Fibroblast of lung (primary cell): ENCODE measurements at regions not wholly inside any gene's neighbourhood (a gene's known extent, or its start where the extent isn't known, plus 50 kb on each side); places are given as distances from the start of the nearest gene placed in this dataset.

Experiments
- DNase-seq, 2 donors: peaks; one replicate each; pipeline versions ENCODE4 v3.0.0 to v3.0.0-alpha.2; 2010; ENCODE audit warnings: low read depth in 2 of 2
- H2AFZ ChIP-seq: 2 replicates; pipeline ENCODE4 v1.5.1; 2012; ENCODE audit warnings: low read length, control low read depth, inconsistent platforms
- H3K27ac ChIP-seq: 2 replicates; pipeline ENCODE4 v1.5.1; 2011; ENCODE audit warnings: low read length, control low read depth; ENCODE audit not compliant: insufficient read depth
- H3K27me3 ChIP-seq: 2 replicates; pipeline ENCODE4 v1.5.1; 2011; ENCODE audit warnings: mild to moderate bottlenecking, low read length; ENCODE audit not compliant: control insufficient read depth, insufficient read depth
- H3K36me3 ChIP-seq: 2 replicates; pipeline ENCODE4 v1.5.1; 2011; ENCODE audit warnings: low read length; ENCODE audit not compliant: control insufficient read depth, insufficient read depth
- H3K4me1 ChIP-seq: 2 replicates; pipeline ENCODE4 v1.5.1; 2011; ENCODE audit warnings: low read length; ENCODE audit not compliant: control insufficient read depth, insufficient read depth; ENCODE audit errors: extremely low read depth
- H3K4me2 ChIP-seq: 2 replicates; pipeline ENCODE4 v1.5.1; 2011; ENCODE audit warnings: low read length, control low read depth; ENCODE audit not compliant: insufficient read depth; ENCODE audit errors: extremely low read depth
- H3K4me3 ChIP-seq, 4 experiments: fragments of 200-600 bp in 1 of 4; sonication (generic) in 1 of 4; replicated peaks in 1 of 4; 2 replicates each; pipeline ENCODE4 v1.5.1; 2011 to 2016; ENCODE audit warnings: low read length in 4 of 4, low read depth in 3 of 4, mild to moderate bottlenecking in 3 of 4, control low read depth in 2 of 4, inconsistent platforms in 1 of 4, mixed read lengths in 1 of 4; ENCODE audit not compliant: insufficient read depth in 1 of 4; ENCODE audit errors: control extremely low read depth in 1 of 4
- H3K79me2 ChIP-seq: 2 replicates; pipeline ENCODE4 v1.5.1; 2012; ENCODE audit warnings: mild to moderate bottlenecking, low read length, inconsistent platforms; ENCODE audit not compliant: control insufficient read depth, insufficient read depth
- H3K9ac ChIP-seq: 2 replicates; pipeline ENCODE4 v1.5.1; 2011; ENCODE audit warnings: mild to moderate bottlenecking, low read length, control low read depth; ENCODE audit not compliant: insufficient read depth
- H3K9me3 ChIP-seq: 2 replicates; pipeline ENCODE4 v1.5.1; 2012; ENCODE audit warnings: low read depth, low read length; ENCODE audit not compliant: control insufficient read depth, insufficient read depth
- H4K20me1 ChIP-seq: 2 replicates; pipeline ENCODE4 v1.5.1; 2011; ENCODE audit warnings: low read length; ENCODE audit not compliant: control insufficient read depth, insufficient read depth; ENCODE audit errors: extremely low read depth
- CTCF ChIP-seq, 2 donors: IDR thresholded peaks in 1 of 2; conservative IDR thresholded peaks in 1 of 2; 1 replicate in 1 of 2; 2 replicates in 1 of 2; pipeline ENCODE4 v1.5.1; 2011 to 2012; ENCODE audit warnings: low read length in 2 of 2, control low read depth in 1 of 2, inconsistent platforms in 1 of 2, low read depth in 1 of 2, mild to moderate bottlenecking in 1 of 2
- EZH2 ChIP-seq: IDR thresholded peaks from 2 replicates; pipeline ENCODE4 v1.5.1; 2012; ENCODE audit warnings: low read length, control low read depth, mild to moderate bottlenecking; ENCODE audit errors: missing control alignments

GRCh38 chr2:58974881-58975280 lies 733.8 kb upstream of the FANCL start:
- Histone ChIP-seq H3K27ac (no peak overlapping the region), H3K27me3 (no peaks in the 10 kb centered on the region), H4K20me1 (no peaks in the 10 kb centered on the region), H3K9me3 (no peaks in the 10 kb centered on the region), H3K9ac (no peak overlapping the region), H3K4me1 (no peaks in the 10 kb centered on the region), H3K36me3 (no peaks in the 10 kb centered on the region), H3K4me3 (no peak overlapping the region), H3K4me2 (no peak overlapping the region), H3K79me2 (no peaks in the 10 kb centered on the region), H2AFZ (no peak overlapping the region)
- TF ChIP-seq CTCF (conservative IDR thresholded peaks at IDR 0.05 in 1 of 2, IDR thresholded peaks at IDR 0.05 in 1 of 2; ENCODE audit: low read depth in 1 of 2, low read length in 2 of 2) = no peak
- no peak for TF ChIP-seq EZH2
- no peak for DNase-seq

GRCh38 chr2:58974426-58974825 lies 733.3 kb upstream of the FANCL start:
- no peaks in the 10 kb centered on the region for H3K9me3 ChIP-seq
- H4K20me1 ChIP-seq = no peaks in the 10 kb centered on the region
- no peak overlapping the region for H3K4me3 ChIP-seq
- DNase-seq = no peak
- no peaks in the 10 kb centered on the region for H3K27me3 ChIP-seq
- no peak overlapping the region for H3K4me2 ChIP-seq
- no peaks in the 10 kb centered on the region for H3K4me1 ChIP-seq
- H2AFZ ChIP-seq = no peak overlapping the region
- H3K79me2 ChIP-seq = no peaks in the 10 kb centered on the region
- H3K9ac ChIP-seq = no peak overlapping the region
- TF ChIP-seq CTCF (conservative IDR thresholded peaks at IDR 0.05 in 1 of 2, IDR thresholded peaks at IDR 0.05 in 1 of 2; ENCODE audit: low read depth in 1 of 2, low read length in 2 of 2) = no peak
- TF ChIP-seq EZH2 = no peak
- no peaks in the 10 kb centered on the region for H3K36me3 ChIP-seq
- no peak overlapping the region for H3K27ac ChIP-seq

- no peak for TF ChIP-seq CTCF (conservative IDR thresholded peaks at IDR 0.05 in 1 of 2, IDR thresholded peaks at IDR 0.05 in 1 of 2; ENCODE audit: low read depth in 1 of 2, low read length in 2 of 2)
- TF ChIP-seq EZH2 = no peak
- no peaks in the 10 kb centered on the region for H3K4me1 ChIP-seq
- no peaks in the 10 kb centered on the region for H3K9me3 ChIP-seq
- H3K27ac ChIP-seq = no peak overlapping the region
- H3K79me2 ChIP-seq = no peaks in the 10 kb centered on the region
- H3K36me3 ChIP-seq = no peaks in the 10 kb centered on the region
- H3K4me3 ChIP-seq = no peak overlapping the region
- no peaks in the 10 kb centered on the region for H3K27me3 ChIP-seq
- H4K20me1 ChIP-seq = no peaks in the 10 kb centered on the region
- DNase-seq = peak in 1 of 2 donors; percentile 25
- no peak overlapping the region for H2AFZ ChIP-seq
- no peak overlapping the region for H3K4me2 ChIP-seq
- no peak overlapping the region for H3K9ac ChIP-seq
Observed at GRCh38 chr2:58973811-58974281, 732.7 kb upstream of the FANCL start.
